ENCODE measurements at regions not wholly inside any gene's neighbourhood (a gene's known extent, or its start where the extent isn't known, plus 50 kb on each side); places are given as distances from the start of the nearest gene placed in this dataset.
A peak's percentile ranks its signal among the peaks of the same experiment; 100 is the strongest.

DNA sequence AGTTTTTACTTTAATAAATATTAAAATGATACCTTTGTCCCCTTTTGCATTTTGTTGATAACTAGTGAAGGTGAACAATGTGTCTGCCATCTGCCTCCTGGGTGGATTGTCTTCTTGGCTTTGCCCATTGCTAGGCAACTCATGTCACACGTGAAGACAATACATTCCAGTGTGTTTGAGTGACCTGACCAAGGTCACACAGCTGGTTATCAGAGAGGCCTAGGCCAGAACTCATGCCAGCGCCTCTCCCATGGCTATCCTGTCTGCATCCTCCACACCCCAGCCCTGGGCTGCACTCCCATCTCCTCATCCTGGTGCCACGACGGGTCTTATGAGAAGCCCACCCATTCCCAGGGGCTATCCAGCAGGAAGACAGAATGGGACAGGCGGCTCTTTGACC, 108.7 kb downstream of the PLCE1 start:
- H3K4me3 Mint-ChIP-seq (ENCODE audit: unreplicated experiment), result no peak overlapping the region
- H3K9me3 ChIP-seq (ENCODE audit: insufficient read depth, low read depth, low read length), result no peaks in the 10 kb centered on the region
- no peak overlapping the region for H3K9ac ChIP-seq (ENCODE audit: low read length)
- no peak overlapping the region for H2AFZ ChIP-seq (ENCODE audit: low read depth, low read length)
- no peak overlapping the region for H3K27ac Mint-ChIP-seq (ENCODE audit: unreplicated experiment)
- H3K4me1 Mint-ChIP-seq (ENCODE audit: low read depth, unreplicated experiment), result peaks cover 20% of the 10 kb centered on the region
- no peak overlapping the region for H3K27ac ChIP-seq (ENCODE audit: low read depth, low read length)
- TF ChIP-seq, protein P1, sequence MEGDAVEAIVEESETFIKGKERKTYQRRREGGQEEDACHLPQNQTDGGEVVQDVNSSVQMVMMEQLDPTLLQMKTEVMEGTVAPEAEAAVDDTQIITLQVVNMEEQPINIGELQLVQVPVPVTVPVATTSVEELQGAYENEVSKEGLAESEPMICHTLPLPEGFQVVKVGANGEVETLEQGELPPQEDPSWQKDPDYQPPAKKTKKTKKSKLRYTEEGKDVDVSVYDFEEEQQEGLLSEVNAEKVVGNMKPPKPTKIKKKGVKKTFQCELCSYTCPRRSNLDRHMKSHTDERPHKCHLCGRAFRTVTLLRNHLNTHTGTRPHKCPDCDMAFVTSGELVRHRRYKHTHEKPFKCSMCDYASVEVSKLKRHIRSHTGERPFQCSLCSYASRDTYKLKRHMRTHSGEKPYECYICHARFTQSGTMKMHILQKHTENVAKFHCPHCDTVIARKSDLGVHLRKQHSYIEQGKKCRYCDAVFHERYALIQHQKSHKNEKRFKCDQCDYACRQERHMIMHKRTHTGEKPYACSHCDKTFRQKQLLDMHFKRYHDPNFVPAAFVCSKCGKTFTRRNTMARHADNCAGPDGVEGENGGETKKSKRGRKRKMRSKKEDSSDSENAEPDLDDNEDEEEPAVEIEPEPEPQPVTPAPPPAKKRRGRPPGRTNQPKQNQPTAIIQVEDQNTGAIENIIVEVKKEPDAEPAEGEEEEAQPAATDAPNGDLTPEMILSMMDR (IDR thresholded peaks at IDR 0.05; ENCODE audit: insufficient read depth, low read depth, low read length), result no peak
- no peak for TF ChIP-seq EZH2 (IDR thresholded peaks at IDR 0.05; ENCODE audit: insufficient read depth, low read length)
- peaks cover 3% of the 10 kb centered on the region for H3K9me3 Mint-ChIP-seq (ENCODE audit: unreplicated experiment)
- H3K27me3 ChIP-seq (ENCODE audit: insufficient read depth, low read length), result no peaks in the 10 kb centered on the region
- FAIRE-seq (no peak), DNase-seq (ENCODE audit: low read depth) (no peak)
- H3K36me3 Mint-ChIP-seq (ENCODE audit: low read depth, unreplicated experiment), result no peaks in the 10 kb centered on the region
- H3K4me3 ChIP-seq (ENCODE audit: insufficient read depth, low read depth, low read length), result no peak overlapping the region
- no peaks in the 10 kb centered on the region for H4K20me1 ChIP-seq (ENCODE audit: insufficient read depth, low read length)
- H3K27me3 Mint-ChIP-seq (ENCODE audit: low read depth, unreplicated experiment), result peaks cover 6% of the 10 kb centered on the region
- H3K36me3 ChIP-seq (ENCODE audit: insufficient read depth, low read length), result no peaks in the 10 kb centered on the region
- H3K4me1 ChIP-seq (ENCODE audit: insufficient read depth, low read length), result peaks cover 9% of the 10 kb centered on the region
- H3K79me2 ChIP-seq (ENCODE audit: insufficient read depth, low read length), result no peaks in the 10 kb centered on the region
- no peak overlapping the region for H3K4me2 ChIP-seq (ENCODE audit: low read length)

DNA sequence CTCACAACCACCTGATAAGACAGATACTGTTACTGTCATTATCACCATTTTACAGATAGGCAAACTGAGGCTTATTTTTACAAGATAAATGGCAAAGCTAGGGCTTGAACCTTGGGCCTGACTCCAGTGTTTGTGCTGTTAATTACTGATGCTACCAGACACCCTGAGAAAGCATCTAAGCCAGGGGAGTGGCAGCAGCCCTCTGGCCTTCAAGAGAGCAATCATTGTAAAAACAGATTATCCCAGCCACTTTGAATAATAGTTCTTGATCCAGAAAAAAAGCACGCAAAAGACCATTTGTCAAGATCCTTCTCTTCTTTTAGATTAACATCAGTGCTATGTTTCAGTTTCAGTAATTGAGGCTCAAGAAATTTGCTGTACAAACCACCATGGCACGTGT, 109.5 kb downstream of the PLCE1 start:
- no peak overlapping the region for H3K27ac ChIP-seq (ENCODE audit: low read depth, low read length)
- no peak overlapping the region for H3K9ac ChIP-seq (ENCODE audit: low read length)
- H3K36me3 ChIP-seq (ENCODE audit: insufficient read depth, low read length), result no peaks in the 10 kb centered on the region
- no peaks in the 10 kb centered on the region for H3K79me2 ChIP-seq (ENCODE audit: insufficient read depth, low read length)
- Mint-ChIP-seq H3K9me3 (ENCODE audit: unreplicated experiment) (peaks cover 3% of the 10 kb centered on the region), H3K4me1 (ENCODE audit: low read depth, unreplicated experiment) (peaks cover 16% of the 10 kb centered on the region), H3K27me3 (ENCODE audit: low read depth, unreplicated experiment) (peaks cover 6% of the 10 kb centered on the region), H3K27ac (ENCODE audit: unreplicated experiment) (no peak overlapping the region), H3K36me3 (ENCODE audit: low read depth, unreplicated experiment) (no peaks in the 10 kb centered on the region), H3K4me3 (ENCODE audit: unreplicated experiment) (no peak overlapping the region)
- H3K27me3 ChIP-seq (ENCODE audit: insufficient read depth, low read length), result no peaks in the 10 kb centered on the region
- no peaks in the 10 kb centered on the region for H4K20me1 ChIP-seq (ENCODE audit: insufficient read depth, low read length)
- no peak overlapping the region for H3K4me3 ChIP-seq (ENCODE audit: insufficient read depth, low read depth, low read length)
- H3K4me2 ChIP-seq (ENCODE audit: low read length), result no peak overlapping the region
- H3K4me1 ChIP-seq (ENCODE audit: insufficient read depth, low read length), result peaks cover 14% of the 10 kb centered on the region
- DNase-seq (ENCODE audit: low read depth) (no peak), FAIRE-seq (no peak)
- TF ChIP-seq EZH2 (IDR thresholded peaks at IDR 0.05; ENCODE audit: insufficient read depth, low read length), result no peak
- TF ChIP-seq, protein P1 (IDR thresholded peaks at IDR 0.05; ENCODE audit: insufficient read depth, low read depth, low read length), result no peak
- no peaks in the 10 kb centered on the region for H3K9me3 ChIP-seq (ENCODE audit: insufficient read depth, low read depth, low read length)
- H2AFZ ChIP-seq (ENCODE audit: low read depth, low read length), result no peak overlapping the region

- Mint-ChIP-seq H3K36me3 (ENCODE audit: low read depth, unreplicated experiment) (no peaks in the 10 kb centered on the region), H3K4me3 (ENCODE audit: unreplicated experiment) (no peak overlapping the region), H3K9me3 (ENCODE audit: unreplicated experiment) (peaks cover 3% of the 10 kb centered on the region), H3K27ac (ENCODE audit: unreplicated experiment) (no peak overlapping the region), H3K27me3 (ENCODE audit: low read depth, unreplicated experiment) (peaks cover 6% of the 10 kb centered on the region), H3K4me1 (ENCODE audit: low read depth, unreplicated experiment) (peaks cover 22% of the 10 kb centered on the region)
- Histone ChIP-seq H3K9me3 (ENCODE audit: insufficient read depth, low read depth, low read length) (no peaks in the 10 kb centered on the region), H4K20me1 (ENCODE audit: insufficient read depth, low read length) (no peaks in the 10 kb centered on the region), H3K4me3 (ENCODE audit: insufficient read depth, low read depth, low read length) (no peak overlapping the region), H3K36me3 (ENCODE audit: insufficient read depth, low read length) (no peaks in the 10 kb centered on the region), H3K4me1 (ENCODE audit: insufficient read depth, low read length) (peaks cover 18% of the 10 kb centered on the region), H3K9ac (ENCODE audit: low read length) (no peak overlapping the region), H3K27ac (ENCODE audit: low read depth, low read length) (no peak overlapping the region), H3K4me2 (ENCODE audit: low read length) (peak overlapping the region; percentile 47), H3K27me3 (ENCODE audit: insufficient read depth, low read length) (no peaks in the 10 kb centered on the region), H3K79me2 (ENCODE audit: insufficient read depth, low read length) (no peaks in the 10 kb centered on the region), H2AFZ (ENCODE audit: low read depth, low read length) (no peak overlapping the region)
- DNase-seq (ENCODE audit: low read depth) (peak; percentile 31), FAIRE-seq (no peak)
- no peak for TF ChIP-seq EZH2 (IDR thresholded peaks at IDR 0.05; ENCODE audit: insufficient read depth, low read length)
- TF ChIP-seq, protein P1 (IDR thresholded peaks at IDR 0.05; ENCODE audit: insufficient read depth, low read depth, low read length), result no peak
These were observed 110.1 kb downstream of the PLCE1 start for GRCh38 chr10:94103801-94104221.
